COLO668 (cell line): ENCODE measurements at regions not wholly inside any gene's neighbourhood (a gene's known extent, or its start where the extent isn't known, plus 50 kb on each side); places are given as distances from the start of the nearest gene placed in this dataset.

Source experiments
- DNase-seq: peaks from one replicate; lab custom pipeline; 2025; ENCODE audit not compliant: unreplicated experiment; lab: John Stamatoyannopoulos, UW

DNA sequence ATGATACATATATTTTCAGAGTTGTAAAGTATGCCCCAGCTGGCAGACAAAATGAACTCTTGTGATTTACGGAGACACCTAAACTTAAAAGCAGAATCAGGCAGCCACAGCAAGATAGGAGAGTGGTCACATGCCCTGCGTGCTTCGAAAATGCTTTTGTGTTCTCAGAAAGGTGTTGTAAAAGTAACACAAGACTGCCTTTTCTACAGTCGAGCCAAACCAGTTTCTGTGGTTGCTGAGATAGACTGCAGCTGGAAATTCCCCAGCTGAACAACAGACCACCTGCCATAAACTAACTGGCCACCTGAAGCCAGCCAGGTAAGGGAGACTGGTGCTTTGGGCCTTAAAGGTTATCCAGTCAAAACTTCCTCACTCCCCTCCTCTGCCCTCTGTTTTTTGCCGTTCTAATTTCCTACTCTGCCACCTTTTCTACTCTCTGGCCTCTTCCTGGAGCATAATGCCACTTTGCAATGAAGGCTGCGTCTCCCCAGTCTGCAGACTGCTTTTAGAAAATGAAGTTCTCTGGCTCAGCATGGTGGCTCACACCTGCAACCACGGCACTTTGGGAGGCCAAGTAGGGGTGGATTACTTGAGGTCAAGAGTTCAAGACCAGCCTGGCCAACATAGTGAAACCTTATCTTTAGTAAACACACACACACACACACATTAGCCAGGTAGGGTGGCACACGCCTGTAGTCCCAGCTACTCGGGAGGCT is 381.2 kb upstream of the SLITRK1 start:
- DNase-seq: no peak

DNA sequence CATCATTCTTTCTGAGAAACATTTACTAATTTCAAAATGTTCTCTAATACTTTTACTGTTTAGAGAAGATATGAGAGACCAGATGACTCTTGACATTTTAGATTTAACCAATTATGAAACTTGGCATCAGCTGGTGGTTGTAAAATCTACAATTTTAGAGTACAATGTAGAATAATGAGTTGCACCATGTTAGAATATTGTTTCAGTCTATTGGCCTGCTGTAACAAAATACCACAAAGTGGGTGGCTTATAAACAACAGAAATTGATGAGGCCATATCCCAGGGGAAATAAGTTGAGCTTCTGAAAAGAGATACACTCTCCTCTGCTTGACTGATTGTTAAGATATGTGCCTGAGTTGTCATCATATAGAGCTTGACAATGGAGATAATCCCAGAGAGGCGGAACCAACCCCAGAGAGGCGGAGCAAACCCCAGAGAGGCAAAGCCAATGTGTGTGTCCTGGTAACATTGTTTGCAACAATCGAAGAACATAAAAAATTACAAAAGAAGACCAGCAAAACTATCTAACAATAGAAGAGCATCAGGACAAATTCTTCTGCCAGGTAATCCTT is 373.0 kb upstream of the SLITRK1 start:
- no peak for DNase-seq

DNA sequence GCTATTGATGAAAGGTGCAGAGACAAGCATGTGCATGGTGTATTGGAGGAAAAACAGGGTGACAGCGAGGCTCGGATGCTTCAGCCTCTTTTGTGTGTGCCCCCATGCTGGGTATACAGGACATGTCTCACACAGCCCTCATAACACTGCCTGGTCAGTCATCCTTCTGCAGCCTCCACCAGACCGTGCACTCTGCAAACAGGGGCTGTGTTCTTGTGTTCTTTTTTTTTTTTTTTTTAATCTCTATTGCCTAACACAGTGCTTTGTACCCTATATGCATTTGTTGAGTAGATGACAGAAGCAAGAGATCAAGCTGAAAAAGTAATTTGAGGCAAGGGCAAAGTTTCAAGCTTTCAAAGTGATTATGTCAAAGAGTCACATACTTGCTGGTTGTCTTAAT is 367.2 kb upstream of the SLITRK1 start:
- no peak for DNase-seq

DNA sequence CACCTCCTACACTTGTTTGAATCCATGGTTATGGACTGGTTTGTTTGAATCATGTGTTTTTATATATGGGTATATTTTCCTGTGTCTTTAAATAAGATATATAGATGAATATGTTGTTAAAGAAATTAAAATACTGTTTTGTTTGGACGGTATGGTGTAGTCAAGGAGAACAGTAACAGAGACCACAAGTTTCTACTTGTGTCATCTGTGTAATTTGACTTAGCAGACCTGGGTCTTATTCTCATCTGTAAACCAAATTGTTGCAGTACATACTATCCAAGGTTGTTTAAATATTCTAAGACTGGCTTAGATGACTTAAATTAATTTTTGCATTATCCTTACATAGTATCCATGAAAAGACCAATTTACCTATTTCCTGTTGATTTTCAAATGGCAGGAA is 361.1 kb upstream of the SLITRK1 start:
- no peak for DNase-seq

DNA sequence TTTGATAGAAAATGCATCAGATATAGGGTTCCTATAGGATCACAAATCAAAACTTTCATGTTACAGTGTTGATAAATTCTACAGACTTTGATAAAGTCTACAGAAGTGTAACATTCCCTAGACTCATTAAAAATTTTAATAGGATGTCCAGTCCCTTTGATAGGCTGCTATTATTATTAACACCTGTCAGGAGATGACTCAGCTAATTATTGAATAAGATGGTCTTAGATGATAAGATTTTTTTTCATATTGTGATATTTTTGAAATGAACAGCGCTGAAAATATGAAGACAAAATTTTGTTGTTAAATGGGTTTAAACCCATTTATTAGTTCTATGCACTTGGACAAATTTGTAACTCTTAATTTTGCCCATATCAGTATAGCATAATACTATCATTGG is 356.8 kb upstream of the SLITRK1 start:
- DNase-seq: no peak

DNA sequence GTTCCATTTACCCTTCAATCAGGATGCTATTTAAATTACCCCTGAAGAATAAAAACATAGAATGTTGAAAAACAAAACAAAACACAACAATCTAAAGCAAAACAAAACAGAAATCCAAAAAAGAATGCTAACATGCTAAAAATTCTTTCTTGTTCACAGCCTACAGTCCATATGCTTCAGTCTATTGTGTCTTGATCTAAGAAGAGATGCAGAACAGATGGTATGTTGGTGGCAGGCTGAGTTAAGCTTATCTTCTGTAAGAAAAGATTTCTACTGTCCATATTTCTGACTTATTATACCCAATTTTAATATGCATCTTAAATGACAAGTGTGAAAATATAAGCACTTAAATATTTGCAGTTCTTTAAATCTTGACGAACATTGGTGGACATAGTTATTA is 356.1 kb upstream of the SLITRK1 start:
- no peak for DNase-seq

DNA sequence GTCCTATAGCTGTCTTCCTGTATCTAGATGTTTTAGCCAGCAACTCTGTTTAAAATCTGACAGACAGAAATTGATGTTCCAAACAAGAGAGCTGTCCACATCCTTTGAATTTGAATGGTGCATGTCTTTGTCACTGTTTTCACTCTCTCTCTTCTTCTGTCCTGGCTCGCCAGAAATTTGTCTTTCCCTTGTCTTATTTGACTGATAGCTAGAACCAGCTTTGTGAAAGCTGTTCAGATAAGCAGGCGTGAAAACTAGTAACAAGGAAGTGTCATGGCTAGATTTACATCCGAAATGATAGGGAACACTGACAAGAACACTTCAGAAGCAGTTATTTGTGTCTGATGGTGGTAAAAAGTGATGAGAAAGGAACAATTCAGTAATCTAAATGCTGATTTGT is 354.9 kb upstream of the SLITRK1 start:
- DNase-seq: no peak

DNA sequence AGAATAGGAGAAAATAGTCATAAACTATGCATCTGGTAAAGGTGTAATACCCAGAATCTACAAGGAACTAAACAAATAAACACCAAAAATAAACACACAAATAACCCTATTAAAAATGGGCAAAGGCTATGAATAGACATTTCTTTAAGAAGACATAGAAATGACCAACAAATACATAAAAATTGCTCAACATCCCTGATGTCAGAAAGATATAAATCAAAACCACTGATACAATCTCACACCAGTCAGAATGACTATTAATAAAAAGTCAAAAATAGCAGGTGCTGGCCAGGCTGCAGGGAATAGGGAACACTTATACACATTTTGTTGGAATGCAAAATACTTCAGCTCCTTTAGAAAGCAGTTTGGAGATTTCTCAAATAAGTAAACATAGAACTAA is 352.1 kb upstream of the SLITRK1 start:
- no peak for DNase-seq

DNA sequence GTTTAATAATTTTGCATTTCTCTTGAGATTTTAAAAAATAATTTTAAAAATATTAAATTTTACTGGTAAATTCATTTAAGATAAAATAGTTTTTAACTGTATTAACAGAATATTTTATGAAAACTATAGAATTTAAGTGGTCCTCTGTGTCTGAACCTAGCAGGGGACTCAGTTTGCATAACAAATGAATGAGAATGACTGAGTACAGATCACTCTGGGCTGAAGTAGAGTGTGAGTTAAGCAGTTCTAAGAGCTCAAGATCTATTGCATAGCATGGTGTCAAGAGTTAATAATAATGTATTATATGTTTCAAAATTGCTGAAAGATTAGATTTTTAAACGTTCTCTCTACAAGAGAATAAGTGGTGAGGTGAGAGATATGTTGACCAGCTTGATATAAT is 348.3 kb upstream of the SLITRK1 start:
- no peak for DNase-seq

DNA sequence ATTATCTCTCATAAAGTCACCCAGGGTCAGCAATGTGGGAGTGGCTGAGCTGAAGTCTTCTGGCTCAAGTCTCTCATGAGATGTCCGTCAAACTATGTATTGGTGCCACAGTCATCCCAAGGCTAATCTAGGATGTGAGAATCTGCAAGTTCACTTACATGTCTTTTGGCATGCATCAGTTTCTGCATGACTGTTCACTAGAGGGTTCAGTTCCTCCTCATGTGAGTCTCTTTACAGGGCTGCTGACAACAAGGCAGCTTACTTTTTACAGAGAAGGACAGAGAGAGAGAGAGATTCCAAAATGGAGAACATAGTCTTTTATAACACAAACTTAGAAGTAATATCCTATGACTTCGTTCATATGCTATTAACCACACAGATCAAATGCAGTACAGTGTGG is 328.8 kb upstream of the SLITRK1 start:
- DNase-seq: no peak

DNA sequence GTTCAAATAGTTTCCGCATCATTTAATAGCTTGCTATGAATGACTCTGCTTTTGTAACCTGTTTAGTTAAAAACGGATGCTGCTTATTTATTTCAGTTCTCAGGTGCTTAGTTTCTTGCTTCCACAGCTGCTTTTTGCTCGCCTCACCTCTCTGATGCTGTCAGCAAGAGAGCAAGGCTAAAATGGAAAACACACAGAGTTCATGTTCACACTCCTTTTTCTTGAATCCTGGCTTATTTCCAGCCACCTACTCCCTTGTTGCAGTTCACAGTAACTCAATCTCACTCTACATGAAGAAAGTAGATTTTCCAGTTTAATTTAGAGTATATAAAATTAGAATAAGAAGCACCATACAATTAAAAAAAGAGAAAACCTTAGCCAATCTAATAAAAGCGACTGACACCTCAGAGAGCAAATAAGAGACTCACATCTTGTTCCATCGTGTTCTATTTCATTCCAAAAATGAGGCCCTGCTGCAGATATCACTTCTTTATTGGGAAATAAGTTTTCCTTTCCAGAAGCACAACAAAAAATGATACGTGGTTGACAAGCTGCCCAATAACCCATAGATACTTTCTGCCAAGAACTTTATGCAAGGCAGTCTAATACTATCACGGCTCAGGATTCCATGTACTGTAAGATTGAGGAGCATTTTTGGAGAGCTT is 326.1 kb upstream of the SLITRK1 start:
- DNase-seq: no peak

DNA sequence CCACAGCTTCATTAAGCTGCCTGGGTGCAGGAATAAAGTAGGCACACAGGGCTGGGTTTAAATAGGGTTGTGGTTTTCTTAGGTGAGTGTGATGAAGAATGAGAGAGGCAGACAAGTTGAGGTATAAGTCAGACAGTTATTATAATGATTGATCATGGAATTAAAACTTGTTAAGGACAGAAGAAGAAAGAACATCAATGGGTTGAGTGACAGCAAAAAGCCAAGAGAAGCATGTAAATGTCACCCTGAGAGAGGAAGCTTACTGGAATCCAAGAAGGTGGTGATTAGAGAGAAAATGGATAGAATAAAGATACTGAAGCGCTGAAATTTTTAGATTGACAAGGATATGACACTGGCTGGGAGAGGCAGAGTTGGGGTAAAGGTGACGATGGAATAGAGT is 325.2 kb upstream of the SLITRK1 start:
- DNase-seq: no peak

DNA sequence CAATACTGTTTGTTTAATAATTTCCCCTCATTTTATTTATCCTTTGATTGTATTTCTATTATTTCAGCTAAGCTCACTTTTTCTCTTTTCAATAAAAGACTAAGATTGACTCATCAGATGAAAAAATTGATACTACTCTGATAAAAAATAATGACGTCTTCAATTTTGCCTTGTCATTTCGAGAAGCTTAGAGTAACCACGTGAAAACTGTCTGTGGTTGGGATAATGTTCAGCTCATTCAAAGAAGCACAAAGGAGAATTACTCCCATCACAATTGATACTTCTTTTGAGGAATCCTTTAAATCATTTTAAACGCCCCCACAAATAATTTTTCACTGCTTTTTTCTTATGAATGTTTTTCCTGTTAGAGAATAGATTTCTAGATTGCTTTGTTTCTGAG is 318.7 kb upstream of the SLITRK1 start:
- no peak for DNase-seq

DNA sequence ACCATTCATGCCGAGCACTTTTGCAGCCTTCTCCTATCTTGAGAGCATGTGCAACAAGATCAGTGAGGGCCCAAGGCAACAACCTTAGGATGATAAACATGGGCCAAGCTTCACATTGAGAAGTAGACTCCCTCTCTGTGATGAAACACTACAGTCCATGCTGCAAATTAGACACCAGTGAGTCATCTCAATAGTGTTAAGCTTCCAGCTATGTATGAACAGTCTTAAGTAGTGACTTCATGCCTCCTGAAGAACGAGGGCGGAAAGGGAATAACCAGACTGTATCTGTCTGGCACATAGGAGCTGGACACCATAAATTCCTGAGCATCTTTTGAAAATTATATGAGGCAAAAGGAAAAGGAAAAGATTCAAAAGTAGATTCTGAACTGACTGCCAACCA is 309.9 kb upstream of the SLITRK1 start:
- DNase-seq: no peak

DNA sequence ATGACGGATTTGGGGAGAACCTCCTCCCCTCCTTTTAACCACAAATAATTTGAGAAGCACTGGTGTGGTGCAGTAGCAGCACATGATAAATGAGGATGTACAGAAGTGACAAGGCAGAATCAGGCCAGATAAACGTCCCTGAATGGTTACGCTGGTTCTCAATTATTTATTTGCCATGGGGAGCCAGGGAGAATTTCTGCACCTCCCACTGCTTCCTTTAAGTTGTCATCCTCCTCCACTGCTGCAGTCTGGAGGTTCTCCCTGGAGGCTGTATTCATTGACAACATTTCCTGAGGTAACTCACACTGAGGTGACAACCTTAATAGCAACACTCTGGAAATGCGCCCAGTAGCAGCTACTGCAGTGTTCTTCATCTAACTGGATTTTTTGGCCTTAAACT is 308.9 kb upstream of the SLITRK1 start:
- DNase-seq: no peak

DNA sequence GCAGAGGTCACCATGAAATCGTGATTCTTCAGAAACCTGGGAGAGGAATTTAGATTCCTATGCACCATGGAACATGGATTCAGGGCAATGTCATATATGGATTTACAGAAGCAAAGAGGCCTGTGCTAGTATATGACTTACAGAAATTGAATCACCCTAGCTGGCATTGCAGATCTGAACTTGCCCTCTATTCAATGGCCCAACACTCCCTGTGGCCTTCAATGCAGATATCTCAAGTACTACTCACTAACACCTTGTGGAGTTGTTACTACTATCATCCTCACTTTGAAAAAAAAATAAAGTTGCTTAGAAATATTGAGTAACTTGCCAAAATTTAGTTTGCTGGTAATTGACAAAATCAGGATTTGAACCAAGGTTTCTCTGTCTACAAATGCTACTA is 305.4 kb upstream of the SLITRK1 start:
- no peak for DNase-seq

DNA sequence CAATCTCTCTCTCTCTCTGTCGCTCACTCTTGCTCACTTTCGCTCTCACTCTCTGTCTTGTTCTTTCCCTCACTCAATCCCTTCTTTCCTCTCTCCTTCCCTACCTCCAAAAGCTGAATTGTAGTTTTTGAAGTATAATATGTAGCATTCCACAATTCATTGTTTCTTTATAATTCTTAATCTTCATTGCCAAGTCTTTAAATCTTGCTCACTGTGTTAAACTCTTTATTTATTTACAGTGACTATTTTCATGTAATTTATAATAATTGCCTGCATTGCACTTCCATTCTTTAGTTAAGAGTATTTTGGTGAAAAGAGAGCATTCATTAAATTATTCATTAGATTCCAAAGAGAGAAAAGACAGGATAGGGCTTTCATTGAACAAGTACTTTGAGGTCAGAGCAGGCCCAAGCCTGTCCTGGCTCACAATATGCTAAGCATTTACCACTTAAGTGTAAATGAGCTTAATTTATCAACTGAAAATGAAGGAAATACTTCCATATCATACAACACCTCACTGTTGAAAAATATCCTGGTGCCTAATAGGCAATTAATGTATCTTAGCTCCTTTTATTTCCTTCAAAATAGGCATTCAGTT is 257.4 kb upstream of the SLITRK1 start:
- no peak for DNase-seq

DNA sequence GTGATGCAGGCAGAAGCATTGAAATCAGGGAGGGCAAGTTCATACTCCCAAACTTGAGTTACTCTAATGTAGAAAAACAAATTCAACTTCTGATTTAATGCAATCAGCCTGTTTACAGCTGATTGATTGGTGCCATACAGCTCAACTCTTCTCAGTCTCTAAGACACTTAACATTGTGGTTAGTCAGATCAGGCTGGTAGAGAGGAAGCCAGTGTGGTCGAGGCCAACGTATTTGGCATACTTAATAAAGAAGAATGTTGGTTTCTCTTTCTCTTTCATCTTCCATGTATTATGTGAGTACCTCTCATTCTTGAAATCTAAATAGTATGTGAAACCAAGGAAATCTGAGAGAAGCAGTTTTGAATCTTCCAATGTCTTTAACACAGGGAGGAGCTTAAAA is 255.0 kb upstream of the SLITRK1 start:
- no peak for DNase-seq

DNA sequence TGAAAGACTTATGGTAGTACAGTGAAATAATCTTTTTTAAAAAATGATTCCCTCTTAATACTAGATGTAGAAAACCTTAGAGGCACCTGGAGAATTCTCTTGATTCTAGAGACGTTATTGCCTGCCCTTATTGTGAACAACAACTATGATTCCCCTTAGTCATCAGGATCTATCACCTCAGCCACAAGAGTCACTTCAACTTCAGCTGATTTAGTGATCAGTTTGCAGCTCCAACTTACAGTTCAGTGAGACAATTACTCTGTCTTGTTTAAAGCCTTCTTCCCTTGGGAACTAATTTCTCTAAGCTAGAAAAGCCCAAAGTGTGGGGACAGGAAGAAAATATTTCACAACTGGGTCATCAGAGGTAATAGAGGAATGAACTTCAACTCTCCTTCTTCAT is 254.3 kb upstream of the SLITRK1 start:
- no peak for DNase-seq

DNA sequence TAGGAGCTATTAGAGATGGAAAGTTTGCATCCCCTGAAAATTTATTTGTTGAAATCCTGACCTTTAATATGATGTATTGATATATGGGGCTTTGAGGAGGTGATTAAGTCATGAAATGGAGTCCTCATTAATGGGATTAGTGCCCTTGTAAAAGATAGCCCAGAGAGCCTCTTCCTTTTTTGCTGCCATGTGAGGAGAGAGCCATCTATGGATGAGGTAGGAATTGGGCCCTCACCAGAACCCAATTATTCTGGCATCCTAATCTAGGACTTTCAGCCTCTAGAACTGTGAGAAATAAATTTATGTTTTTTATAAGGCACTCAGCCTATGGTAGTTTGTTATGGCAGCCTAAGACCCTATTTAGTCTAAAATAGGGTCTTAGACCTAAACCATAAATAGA is 250.2 kb upstream of the SLITRK1 start:
- no peak for DNase-seq

DNA sequence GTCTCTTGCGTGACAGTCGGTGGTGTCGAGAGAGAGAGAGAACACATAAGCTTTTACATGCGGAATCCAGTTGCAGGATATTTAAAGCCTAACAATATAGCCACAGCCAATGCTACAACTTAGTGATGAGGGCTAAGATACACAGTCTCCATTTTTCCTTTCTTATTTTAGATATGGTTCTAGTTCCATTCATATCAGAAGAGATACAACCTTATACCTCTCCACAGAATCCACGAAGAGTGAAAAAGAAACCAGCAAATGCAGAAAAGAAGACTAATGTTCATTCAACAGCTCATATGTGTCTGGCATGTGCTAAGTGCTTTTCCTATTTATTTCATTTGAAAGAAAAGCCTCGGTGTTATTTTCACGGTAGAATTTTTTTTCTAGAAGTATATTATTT is 249.0 kb upstream of the SLITRK1 start:
- no peak for DNase-seq

DNA sequence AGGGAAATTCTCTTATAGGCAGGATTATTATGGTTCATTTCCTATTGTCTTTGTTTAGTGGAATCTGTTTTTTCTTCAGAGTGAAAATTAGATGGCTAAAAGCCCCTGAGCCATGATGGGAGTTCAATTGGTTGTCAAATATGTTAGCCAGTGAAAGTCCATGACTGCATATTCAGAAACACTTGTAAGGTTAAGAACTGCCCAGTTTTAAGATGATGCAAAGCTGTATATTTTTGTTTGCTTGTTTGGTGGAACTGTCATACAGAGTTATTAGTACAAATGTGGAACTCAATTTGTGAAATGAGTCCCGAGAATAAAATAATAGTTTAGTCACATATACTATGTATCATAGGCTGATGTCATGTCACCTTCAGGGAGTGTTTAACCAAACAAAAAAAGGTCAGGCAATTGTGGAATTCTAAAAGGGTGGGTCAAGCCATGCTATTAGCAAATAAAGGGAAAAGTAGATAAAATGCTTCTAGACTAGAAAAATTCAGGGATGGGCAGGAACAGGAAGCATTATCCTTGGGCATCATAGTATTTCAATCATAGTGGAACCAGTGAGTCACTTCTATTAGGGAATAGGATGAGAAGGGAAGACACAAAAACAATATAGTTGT is 248.3 kb upstream of the SLITRK1 start:
- no peak for DNase-seq
